NB4 (cell line): ENCODE measurements at regions not wholly inside any gene's neighbourhood (a gene's known extent, or its start where the extent isn't known, plus 50 kb on each side); places are given as distances from the start of the nearest gene placed in this dataset.
A peak's percentile ranks its signal among the peaks of the same experiment; 100 is the strongest.
"Not testable (repeated sequence)": the region's sequence is repeated elsewhere in the genome, so short reads cannot be mapped to it uniquely, and the experiment has no call there.

Experiments used
- DNase-seq: peaks from one replicate; pipeline ENCODE4 v3.0.0; 2010; ENCODE audit warnings: low read depth
- H3K4me3 ChIP-seq: one replicate; pipeline ENCODE4 v1.5.1; 2011; ENCODE audit warnings: mild to moderate bottlenecking, low read depth, low read length, moderate library complexity
- MYC ChIP-seq: IDR thresholded peaks from 2 replicates; pipeline ENCODE4 v1.6.1; 2011; ENCODE audit warnings: low read depth, low read length
- POLR2A ChIP-seq: IDR thresholded peaks from 2 replicates; pipeline ENCODE4 v1.6.1; 2011; ENCODE audit warnings: mild to moderate bottlenecking; ENCODE audit not compliant: insufficient read length; ENCODE audit errors: extremely low read depth
- TF ChIP-seq, protein P1 (sequence below): IDR thresholded peaks from 2 replicates; pipeline ENCODE4 v1.6.1; 2011; ENCODE audit warnings: low read depth, low read length
- TF ChIP-seq, protein P2 (sequence below): IDR thresholded peaks from one replicate; pipeline ENCODE4 v1.5.1; 2012; ENCODE audit warnings: low read depth, low read length

DNA sequence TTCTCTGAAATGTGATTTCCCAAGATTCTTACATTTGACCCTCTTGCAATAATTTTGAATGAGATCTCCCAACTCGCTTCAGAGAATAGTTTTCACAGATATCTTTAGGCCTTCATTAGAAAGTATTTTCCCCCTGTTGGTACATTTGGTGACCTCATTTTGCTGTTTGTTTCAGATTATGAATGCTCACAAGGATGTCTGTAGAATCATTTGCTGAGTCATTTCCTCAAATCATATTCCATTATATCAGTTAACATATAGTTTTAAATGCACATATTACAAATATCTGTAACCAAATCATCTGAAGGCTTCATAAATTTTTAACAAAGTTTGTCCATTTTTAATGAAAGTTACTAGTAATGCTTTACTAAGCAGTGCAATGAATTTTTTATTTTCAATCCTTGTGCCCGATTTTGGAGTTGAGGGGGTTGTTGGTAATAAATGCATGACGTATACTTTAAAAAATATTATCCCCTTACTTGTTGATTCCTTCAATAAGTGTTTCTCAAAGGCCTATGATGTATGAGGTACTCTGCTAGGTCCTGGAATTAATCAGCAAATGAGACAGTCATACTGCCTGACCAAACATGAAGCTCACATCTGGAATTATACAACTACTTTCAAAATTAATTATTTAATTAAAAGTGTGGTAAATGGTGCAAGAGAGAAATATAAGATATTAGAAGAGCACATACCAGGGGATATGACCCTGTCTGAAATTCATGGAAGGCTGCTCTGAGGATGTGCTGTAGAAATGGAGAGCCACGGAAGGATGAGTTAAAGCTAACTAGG is 126.9 kb upstream of the RAP1B start:
- peak; percentile 36 for DNase-seq
- TF ChIP-seq MYC (no peak), POLR2A (no peak)
- TF ChIP-seq, protein P1, sequence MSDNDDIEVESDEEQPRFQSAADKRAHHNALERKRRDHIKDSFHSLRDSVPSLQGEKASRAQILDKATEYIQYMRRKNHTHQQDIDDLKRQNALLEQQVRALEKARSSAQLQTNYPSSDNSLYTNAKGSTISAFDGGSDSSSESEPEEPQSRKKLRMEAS: no peak
- TF ChIP-seq, protein P2, sequence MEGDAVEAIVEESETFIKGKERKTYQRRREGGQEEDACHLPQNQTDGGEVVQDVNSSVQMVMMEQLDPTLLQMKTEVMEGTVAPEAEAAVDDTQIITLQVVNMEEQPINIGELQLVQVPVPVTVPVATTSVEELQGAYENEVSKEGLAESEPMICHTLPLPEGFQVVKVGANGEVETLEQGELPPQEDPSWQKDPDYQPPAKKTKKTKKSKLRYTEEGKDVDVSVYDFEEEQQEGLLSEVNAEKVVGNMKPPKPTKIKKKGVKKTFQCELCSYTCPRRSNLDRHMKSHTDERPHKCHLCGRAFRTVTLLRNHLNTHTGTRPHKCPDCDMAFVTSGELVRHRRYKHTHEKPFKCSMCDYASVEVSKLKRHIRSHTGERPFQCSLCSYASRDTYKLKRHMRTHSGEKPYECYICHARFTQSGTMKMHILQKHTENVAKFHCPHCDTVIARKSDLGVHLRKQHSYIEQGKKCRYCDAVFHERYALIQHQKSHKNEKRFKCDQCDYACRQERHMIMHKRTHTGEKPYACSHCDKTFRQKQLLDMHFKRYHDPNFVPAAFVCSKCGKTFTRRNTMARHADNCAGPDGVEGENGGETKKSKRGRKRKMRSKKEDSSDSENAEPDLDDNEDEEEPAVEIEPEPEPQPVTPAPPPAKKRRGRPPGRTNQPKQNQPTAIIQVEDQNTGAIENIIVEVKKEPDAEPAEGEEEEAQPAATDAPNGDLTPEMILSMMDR: no peak
- H3K4me3 ChIP-seq: no peak overlapping the region

DNA sequence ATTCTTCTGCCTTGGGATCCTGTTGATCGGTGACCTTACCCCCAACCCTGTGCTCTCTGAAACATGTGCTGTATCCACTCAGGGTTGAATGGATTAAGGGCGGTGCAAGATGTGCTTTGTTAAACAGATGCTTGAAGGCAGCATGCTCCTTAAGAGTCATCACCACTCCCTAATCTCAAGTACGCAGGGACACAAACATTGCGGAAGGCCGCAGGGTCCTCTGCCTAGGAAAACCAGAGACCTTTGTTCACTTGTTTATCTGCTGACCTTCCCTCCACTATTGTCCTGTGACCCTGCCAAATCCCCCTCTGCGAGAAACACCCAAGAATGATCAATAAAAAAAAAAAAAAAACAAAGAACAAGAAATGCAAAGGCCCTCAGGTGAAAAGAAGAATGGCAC is 126.1 kb upstream of the RAP1B start:
- H3K4me3 ChIP-seq, DNase-seq: not testable (repeated sequence)

DNA sequence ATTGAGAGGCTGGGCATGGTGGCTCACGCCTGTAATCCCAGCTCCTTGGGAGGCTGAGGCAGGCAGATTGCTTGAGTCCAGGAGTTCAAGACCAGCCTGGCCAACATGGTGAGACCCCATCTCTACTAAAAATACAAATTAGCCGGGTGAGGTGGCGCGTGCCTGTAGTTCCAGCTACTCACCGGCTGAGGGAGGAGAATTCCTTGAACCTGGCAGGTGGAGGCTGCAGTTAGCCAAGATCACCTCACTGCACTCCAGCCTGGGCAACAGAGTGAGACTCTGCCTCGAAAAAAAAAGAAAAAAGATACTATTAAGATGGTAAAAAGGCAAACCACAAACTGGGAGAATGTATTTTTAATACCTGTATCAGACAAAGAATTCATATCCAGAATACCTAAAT is 124.2 kb upstream of the RAP1B start:
- H3K4me3 ChIP-seq, DNase-seq: not testable (repeated sequence)

DNA sequence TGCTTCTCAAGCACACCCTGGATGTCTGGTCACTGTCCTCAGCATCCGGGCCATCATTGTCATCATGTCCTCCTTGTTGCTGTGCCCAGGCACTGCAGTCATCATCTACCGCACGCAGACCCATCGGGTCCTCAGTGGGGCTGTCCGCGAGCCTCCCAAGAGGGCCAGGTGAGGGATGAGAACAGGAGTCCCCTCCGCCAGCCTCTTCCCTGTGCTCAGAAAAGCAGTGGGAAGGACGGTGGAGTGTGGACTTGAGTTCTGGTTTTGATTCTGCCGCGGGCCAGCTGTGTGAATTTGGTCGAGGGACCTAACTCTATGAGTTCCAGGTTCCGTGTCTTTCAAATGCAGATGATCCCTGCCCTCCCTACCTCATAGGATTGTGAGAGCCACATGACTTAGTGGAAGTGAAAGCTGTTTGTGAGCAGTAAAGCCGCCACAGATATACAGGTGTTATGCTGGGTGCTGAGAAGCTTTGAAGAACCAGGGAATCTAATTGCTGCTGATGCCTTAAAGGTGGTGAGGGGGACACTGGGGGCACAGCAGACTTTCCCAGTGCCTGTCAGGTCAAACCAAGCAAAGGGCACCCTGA is 122.9 kb upstream of the RAP1B start:
- DNase-seq: no peak
- no peak overlapping the region for H3K4me3 ChIP-seq
- no peak for TF ChIP-seq POLR2A
- no peak for TF ChIP-seq MYC
- TF ChIP-seq, protein P1: no peak
- TF ChIP-seq, protein P2: no peak

DNA sequence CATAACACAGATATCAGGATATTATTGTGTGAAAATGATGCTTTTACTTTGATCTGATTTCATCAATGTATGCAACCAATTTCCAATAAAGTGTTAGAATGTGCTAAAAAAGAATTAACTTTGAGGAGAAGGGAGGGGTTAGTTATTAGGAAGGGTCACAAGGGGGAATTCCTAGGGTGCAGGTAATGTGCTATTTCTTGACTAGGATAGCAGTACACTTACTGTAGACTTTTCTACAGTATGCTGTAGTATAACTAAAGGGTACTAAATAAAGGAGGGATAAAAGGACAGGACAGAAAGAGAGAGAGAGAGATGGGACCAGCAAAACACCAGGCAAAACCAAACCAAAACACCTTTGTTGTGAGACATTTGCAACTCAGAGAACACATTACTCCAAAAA is 121.4 kb upstream of the RAP1B start:
- H3K4me3 ChIP-seq: no peak overlapping the region
- DNase-seq: no peak
- TF ChIP-seq, protein P1: no peak
- TF ChIP-seq POLR2A: no peak
- TF ChIP-seq, protein P2: no peak
- no peak for TF ChIP-seq MYC

DNA sequence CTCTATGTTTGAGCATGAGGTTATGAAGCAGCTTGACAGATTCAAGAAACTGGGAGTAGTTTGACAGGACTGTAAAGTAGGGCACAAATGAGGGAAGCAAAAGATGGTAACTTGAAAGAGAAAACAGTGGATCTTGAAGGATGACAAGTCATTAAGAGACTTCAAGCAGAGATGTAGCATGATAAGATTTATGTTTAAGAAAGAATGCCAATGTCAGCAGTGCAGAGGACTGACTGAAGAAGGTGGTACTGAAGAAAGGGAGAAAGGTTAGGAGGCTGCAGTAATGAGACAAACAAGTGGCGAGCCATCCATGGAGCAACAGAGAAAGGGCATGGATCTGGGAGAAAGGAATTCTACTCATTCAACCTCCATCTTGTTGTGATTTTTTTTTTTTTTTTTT is 120.2 kb upstream of the RAP1B start:
- H3K4me3 ChIP-seq: no peak overlapping the region
- TF ChIP-seq MYC (no peak), POLR2A (no peak)
- TF ChIP-seq, protein P1: no peak
- TF ChIP-seq, protein P2: no peak
- no peak for DNase-seq
